RKO (cell line): ENCODE measurements at regions not wholly inside any gene's neighbourhood (a gene's known extent, or its start where the extent isn't known, plus 50 kb on each side); places are given as distances from the start of the nearest gene placed in this dataset.
"Not testable (repeated sequence)": the region's sequence is repeated elsewhere in the genome, so short reads cannot be mapped to it uniquely, and the experiment has no call there.

Experiments used
- DNase-seq: peaks from one replicate; pipeline ENCODE4 v3.0.0-alpha.2; 2016; ENCODE audit warnings: low spot score

DNA sequence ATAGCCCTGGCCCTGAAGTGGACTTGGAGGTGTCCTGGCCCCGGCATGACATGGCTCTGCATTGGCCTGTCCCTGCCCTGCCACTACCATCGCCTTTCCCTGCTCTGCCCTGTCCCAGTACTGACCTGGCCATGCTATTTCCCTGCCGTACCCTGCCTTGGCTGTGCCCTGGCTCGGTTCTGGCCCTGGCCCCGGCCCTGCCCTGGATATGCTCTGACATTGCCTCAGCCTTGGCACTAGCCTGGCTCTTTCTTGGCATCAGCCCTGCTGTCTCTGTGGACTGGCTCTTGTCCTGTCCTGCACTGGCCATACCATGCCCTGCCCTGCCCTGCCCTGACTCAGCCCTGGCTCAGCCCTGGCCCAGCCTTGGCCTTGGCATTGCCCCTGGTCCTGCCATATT lies 252.2 kb downstream of the TP53TG3F start:
- not testable (repeated sequence) for DNase-seq

DNA sequence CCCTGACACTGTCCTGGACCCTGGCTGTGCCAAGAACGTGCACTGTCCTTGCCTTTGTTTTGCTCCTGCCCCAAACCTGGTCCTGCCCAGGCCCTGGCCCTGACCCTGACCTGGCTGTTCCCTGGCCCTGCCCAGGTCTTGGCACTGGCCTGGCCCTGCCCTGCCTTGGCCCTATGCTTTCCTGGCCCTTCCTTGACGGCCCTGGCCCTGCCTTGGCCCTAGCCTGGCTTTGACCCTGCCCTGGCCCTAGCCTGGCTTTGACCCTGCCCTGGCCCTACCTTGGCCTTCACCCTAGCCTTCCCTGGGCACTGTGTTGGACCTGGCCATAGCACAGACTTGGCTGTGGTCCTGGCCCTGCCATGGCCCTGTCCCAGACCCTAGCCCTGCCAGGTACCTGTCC lies 252.9 kb downstream of the TP53TG3F start:
- DNase-seq = not testable (repeated sequence)

DNA sequence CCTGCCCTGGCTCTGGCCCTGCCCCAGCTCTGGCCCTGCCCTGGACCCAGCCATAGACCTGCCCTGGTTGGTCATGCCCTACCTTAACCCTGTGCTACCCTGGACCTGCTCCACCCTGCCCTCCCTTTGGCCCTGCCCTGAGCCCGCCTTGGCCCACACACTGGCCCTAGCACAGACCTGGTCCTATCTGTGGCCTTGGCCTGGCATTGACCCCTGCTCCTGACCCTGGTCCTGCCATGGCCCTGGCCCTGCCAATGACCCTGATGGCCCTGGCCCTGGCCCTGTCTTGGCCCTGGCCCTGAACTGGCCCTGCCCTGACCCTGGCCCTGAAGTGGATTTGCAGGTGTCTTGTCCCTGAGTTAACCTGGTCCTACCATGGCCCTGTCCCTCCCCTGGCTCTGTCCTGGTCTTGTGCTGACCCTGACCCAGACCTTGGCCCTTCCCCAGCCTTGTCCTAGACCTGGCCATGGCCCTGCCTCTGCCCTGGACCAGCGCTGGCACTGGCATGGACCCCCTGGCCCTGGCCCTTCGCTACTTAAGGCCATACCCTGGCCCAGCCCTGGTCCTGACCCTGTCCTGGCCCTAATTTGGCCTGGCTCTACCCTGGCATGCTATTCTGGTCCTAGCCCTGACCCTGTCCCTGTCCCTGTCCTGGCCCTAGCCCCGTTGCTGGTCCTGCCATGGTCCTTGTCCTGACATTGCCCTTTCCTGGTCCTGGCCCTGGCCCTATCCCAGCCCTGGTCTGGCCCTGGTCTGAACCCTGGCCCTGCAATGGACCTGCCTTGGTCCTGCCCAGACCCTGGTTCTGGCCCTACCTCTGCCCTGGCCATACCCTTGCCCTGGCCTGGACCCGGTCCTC lies 253.7 kb downstream of the TP53TG3F start:
- DNase-seq = not testable (repeated sequence)

DNA sequence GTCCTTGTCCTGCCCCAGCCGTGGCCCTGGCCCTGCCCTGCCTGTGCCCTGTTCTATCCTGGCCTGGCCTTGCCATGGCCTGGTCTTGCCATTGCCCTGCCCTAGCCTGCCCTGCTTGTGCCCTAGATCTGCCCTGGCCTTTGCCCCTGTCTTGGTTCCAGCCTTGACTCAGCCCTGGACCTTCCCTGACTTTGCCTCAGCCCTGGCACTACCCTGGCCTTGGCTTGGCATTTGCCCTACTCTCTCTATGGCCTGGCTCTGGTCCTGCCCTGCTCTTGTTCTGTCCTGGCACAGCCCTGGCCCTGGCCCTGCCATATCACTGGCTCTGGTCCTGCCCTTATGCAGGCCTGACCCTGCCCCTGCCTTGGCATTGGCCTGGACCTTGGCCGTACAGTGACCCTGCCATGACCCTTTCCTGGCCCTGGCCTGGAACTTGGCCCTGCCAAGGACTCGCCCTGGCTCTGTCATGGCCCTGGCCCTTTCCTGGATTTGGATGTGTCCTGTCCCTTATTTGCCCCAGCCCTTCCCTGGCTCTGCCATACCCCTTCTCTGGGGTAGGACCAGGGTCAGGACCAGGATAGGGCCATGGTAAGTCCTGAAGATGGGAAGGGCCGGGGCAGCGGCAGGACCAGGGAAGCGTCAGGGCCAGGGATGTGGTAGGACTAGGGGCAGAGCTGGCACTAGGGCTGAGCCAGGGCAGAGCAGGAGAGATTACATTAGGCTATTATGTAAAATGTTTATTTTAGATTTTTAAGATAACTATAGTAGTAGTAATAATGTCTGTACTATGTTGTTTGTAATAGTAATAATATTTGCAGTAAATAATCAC lies 254.5 kb downstream of the TP53TG3F start:
- DNase-seq = not testable (repeated sequence)

DNA sequence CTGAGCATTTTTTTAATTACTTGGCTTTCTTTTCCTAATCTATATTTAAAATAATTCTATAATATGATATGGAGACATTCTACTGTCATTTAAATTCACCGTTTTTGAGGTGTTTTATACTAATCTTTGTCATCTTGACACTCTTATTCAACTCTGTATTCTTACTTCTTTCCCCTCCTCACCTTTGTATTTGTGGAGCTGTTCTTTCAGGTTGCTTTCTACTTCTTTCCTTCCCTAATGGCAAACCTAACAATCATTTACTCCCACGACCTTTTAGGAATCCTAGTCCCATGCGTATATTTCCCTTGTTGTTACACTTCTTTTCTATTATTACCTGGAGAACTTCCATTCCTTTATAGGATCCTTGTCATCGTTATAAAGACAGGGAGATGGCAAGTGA lies 271.8 kb downstream of the TP53TG3F start:
- not testable (repeated sequence) for DNase-seq

DNA sequence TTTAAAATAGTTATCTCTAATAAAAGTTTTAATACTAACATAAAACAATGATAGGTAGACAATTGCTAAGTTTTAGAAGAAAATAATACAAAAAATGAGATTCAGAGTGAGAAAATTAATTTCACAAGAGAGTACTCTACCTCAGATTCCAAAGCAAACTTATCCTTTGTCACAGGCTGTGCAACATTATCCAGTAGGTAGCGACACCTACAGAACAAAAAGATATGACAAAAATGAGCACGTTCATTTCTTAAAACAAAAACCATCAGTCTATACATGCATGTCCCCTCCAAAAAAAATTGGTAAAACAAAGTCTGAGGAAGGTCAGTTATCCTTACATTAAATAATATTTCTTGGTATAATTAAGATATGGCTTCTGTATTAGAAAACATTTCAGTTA lies 275.2 kb downstream of the TP53TG3F start:
- peak; percentile 43 for DNase-seq

DNA sequence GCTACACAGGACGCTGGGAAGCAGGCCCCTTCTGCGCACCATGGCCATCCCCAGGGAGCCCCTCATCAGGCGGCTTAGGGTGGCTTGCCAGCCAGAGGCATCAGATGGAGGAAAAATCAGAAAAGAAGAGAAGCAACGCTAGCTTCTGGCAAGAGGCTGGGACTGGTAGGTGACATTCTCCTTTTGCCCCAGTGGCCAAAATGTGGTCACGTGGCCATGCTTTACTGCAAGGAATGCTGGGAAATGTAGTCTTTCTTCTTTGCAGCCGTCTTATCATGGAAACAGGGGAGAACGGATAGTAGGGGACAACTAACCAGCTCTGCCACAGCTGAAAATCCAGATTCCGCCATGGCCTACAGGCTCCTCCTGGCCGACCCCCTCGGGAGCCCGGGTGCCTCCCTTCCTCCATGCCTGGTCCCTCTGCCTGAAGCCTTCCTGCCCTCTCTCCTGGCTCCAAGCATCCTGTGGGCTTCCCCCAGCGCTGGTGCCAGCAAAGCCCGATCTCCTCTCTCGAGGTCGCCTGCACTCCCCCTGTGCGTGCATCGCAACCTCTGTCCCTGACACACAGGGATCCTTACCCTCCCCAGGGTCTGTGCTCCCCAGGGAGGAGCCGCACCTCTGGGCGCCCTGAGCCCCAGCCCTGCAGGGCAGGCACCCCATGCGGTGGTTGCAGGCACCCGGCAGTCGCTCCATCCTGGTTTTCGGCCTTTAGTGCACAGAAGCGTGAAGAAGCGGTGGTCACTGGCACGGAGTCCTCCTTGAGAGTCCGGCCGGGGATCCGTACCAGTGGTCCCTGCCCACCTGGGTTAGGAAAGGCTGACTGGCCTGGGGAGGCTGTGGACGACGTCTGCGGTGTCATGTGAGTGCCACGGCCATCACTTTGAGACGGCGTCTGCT lies 307.7 kb downstream of the TP53TG3F start:
- DNase-seq = not testable (repeated sequence)

DNA sequence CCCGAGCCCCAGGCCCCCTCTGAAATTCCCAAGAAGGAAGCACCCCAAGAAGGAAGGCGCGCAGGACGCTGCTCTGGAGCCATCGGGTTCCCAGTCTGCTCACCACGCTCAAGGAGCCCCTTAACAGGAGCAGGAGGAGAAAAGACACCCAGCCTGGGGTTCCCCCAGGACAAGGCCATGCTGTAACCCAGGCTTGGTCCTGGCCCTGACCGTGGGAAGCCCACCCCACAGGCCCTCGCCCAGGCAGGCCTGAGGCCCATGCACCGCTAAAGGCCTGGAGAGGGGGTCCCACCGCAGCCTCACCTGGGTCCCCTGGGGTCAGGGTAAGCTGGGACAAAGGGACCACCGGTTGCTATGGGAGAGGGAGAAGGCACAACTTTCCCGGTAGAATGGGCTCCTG lies 309.3 kb downstream of the TP53TG3F start:
- DNase-seq = not testable (repeated sequence)

DNA sequence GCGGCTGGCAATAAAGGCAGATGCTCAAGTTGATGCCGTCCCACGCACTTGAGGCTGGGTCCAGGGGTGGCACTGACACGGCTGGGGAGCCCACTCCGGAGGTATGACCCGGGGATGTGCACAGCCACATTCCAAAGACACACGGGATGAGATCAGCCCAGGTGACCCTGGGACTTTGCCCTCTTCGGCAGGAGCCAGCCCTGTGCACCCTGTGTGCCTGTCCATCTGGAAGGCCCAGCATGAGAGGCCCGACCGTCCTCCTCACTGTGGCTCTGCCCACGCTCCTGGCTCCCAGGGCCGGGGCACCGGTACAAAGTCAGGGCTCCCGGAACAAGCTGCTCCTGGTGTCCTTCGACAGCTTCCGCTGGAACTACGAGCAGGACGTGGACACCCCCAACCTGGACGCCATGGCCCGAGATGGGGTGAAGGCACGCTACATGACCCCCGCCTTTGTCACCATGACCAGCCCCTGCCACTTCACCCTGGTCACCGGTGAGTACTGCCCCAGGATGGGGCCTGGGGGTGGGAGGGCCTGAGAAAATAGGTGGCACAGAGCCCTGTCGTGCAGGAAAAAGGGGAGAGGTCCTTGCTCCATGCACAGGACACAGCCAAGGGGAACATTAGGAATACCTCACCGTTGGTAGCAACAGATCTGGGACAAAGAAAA lies 309.9 kb downstream of the TP53TG3F start:
- not testable (repeated sequence) for DNase-seq

DNA sequence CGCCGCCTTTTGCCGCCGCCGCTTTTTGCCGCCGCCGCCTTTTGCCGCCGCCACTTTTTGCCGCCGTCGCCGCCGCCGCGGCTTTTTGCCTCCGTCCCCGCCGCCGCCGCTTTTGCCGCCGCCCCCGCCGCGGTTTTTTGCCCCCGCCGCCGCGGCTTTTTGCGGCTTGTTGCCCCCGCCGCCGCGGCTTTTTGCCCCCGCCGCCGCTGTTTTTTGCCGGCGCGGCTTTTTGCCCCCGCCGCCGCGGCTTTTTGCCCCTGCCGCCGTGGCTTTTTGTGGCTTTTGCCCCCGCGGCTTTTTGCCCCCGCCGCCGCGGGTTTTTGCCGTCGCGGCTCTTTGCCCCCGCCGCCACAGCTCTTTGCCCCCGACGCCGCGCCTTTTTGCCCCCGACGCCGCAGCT lies 311.1 kb downstream of the TP53TG3F start:
- not testable (repeated sequence) for DNase-seq

DNA sequence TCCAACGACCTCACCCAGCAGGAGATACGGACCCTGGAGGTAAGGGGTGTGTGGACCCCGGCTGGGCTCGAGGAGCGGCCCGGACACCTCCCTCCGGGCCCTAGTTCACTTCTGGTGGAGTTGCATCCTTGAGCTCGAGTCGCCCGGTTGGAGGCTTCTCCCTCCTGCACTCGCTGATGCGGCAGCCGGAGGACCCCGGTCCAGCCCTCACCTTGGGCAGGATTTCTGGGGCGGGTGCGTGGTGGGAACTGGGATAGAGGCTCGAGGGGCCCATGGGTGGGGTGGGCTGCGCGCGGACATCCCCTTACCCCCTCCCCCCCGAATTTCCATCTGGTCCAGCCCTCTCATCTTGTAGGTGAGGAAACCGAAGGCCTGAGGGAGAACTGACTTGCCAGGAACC lies 311.8 kb downstream of the TP53TG3F start:
- not testable (repeated sequence) for DNase-seq

DNA sequence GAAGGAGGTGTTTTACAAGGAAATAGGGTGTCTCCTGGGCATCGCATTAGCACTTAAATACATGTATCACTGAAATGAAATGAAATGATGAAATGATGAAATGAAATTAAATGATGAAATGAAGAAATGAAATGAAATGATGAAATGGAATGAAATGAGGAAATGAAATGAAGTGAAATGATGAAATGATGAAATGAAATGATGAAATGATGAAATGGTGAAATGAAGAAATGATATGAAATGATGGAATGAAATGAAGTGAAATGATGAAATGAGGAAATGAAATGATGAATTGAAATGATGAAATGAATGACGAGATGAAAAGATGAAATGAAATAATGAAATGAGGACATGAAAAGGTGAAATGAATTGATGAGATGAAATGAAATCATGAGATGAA lies 314.6 kb downstream of the TP53TG3F start:
- DNase-seq = not testable (repeated sequence)

DNA sequence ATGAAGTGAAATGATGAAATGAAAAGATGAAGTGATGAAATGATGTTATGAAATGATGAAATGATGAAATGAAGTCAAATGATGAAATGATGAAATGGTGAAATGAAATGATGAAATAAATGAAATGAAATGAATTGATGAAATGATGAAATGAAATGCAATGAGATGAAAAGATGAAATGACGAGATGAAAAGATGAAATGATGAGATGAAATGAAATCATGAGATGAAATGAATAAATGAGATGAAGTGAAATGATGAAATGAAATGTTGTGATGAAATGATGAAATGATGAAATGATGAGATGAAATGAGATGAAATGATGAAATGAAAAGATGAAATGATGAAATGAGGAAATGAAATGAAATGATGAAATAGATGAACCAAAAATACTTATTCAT lies 315.3 kb downstream of the TP53TG3F start:
- DNase-seq = not testable (repeated sequence)

DNA sequence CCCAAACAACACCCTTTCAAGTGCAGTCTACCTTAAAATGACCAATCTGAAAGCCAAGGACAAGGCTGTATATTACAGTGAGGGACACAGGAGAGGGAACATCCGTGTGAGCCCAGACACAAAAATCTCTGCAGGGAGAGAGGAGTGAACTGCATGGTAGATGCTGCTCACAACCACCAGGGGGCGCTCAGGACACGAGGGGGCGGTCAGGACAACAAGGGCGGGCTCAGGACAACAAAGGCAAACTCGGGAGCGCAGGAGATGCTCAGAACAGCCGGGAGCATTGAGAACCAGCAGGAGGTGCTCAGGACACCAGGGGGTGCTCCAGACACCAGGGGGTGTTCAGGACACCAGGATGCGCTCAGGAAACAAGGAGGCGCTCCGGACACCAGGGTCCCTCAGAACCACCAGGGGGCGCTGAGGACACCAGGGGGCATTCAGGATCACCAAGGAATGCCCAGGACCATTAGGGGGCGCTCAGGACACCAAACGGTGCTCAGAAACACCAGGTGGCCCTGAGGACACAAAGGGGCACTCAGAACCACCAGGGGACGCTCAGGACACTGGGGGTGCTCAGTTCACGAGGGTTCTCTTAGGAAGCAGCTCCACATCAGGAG lies 357.0 kb downstream of the TP53TG3F start:
- DNase-seq = not testable (repeated sequence)

DNA sequence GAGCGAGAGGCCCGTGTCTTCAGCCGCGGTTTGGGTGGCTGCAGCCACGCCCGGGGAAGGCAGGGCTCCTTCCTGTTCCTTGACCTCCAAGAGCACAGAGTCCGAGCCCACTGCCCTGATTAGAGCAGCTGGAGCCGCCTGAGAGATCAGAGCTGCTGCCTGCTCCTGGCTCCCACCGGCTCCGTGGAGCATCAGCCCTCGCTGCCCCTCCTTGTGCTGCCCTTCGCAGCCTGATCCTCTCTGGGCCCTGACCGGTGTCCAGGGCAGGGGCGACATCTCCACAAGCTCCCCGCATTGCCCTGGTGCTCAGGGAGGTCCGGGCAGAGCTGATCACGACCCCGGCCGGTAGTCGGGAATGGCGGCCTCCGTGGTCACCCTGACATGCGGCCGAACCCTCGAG lies 365.3 kb downstream of the TP53TG3F start:
- not testable (repeated sequence) for DNase-seq

DNA sequence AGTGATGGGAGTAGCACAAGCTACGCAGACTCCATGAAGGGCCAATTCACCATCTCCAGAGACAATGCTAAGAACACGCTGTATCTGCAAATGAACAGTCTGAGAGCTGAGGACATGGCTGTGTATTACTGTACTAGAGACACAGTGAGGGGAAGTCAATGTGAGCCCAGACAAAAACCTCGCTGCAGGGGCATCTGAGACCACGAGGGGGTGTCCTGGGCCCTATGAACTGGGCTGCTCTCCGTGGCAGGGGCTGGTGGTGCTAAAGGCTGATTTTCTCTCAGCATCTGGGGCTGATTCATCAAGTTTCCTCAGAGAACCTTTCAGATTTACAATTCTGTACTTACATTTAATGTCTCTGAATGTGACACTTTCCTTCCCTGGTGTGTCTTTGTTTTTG lies 368.1 kb downstream of the TP53TG3F start:
- not testable (repeated sequence) for DNase-seq

DNA sequence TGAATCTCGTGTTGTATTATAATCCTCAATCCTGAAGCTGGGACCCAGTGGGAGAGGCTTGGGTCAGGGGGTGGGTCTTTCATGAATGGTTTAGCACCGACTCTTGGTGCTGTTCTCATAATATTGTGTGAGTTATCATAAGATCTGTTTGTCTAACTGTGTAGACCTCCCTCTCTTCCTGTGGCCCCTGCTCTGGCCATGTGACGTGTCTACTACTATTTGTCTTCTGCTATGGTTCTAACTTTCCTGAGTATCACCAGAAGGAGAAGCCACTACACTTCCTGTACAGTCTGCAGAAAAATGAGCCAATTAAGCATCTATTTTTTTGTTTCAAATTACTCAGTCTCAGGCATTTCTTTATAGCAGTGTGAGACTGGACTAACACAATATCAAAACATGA lies 379.7 kb downstream of the TP53TG3F start:
- DNase-seq = not testable (repeated sequence)

DNA sequence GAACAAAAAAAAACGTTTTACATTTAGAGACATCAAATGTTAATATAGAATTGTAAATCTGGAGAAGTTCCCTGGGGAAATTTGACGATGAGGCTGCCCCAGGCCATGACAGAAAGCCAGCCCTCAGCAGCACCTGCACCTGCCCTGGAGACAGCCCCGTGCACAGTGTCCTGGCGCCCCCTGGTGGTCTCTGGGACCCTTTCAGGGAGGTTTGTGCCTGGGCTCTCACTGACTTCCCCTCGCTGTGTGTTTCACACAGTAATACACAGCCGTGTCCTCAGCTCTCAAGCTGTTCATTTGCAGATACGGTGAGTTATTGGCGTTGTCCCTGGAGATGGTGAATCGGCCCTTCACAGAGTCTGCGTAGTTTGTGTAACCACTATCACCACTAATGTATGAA lies 385.1 kb downstream of the TP53TG3F start:
- DNase-seq = not testable (repeated sequence)
